ENCODE measurements at regions not wholly inside any gene's neighbourhood (a gene's known extent, or its start where the extent isn't known, plus 50 kb on each side); places are given as distances from the start of the nearest gene placed in this dataset.

GRCh38 chr6:170085475-170086401 lies 205.1 kb downstream of the DLL1 start:
- TF ChIP-seq EZH2 (IDR thresholded peaks at IDR 0.05; ENCODE audit: borderline replicate concordance, low read depth, low read length, poor library complexity, severe bottlenecking): no peak
- TF ChIP-seq CTCF (conservative IDR thresholded peaks at IDR 0.05; ENCODE audit: low read depth, low read length): no peak
- H3K36me3 ChIP-seq (ENCODE audit: insufficient read depth, low read length, poor library complexity, severe bottlenecking): no peaks in the 10 kb centered on the region
- no TSS peak for BruUV-seq (replicated peaks)
- H3K4me3 ChIP-seq (ENCODE audit: low read depth, low read length, poor library complexity, severe bottlenecking): no peak overlapping the region
- H3K9me3 ChIP-seq (ENCODE audit: low read depth, low read length, poor library complexity, severe bottlenecking): no peaks in the 10 kb centered on the region
- intact Hi-C loops (cut with micrococcal nuclease; ENCODE audit: unreplicated experiment): no loop called here
- no peaks in the 10 kb centered on the region for H3K4me1 ChIP-seq (ENCODE audit: insufficient read depth, low read length, poor library complexity, severe bottlenecking)
- no peak overlapping the region for H3K27ac ChIP-seq (ENCODE audit: low read depth, low read length, poor library complexity, severe bottlenecking)
- no peak for DNase-seq (ENCODE audit: low spot score)
- CTCF ChIA-PET: no interaction called here
- POLR2A ChIA-PET (ENCODE audit: low non-redundant PET): no interaction called here
- H3K27me3 ChIP-seq (replicated peaks; ENCODE audit: insufficient read depth, low read depth, low read length, poor library complexity): no peaks in the 10 kb centered on the region

- CTCF ChIA-PET: no interaction called here
- intact Hi-C loops (cut with micrococcal nuclease; ENCODE audit: unreplicated experiment): no loop called here
- Histone ChIP-seq H3K4me3 (ENCODE audit: low read depth, low read length, poor library complexity, severe bottlenecking) (no peak overlapping the region), H3K27me3 (replicated peaks; ENCODE audit: insufficient read depth, low read depth, low read length, poor library complexity) (no peaks in the 10 kb centered on the region), H3K9me3 (ENCODE audit: low read depth, low read length, poor library complexity, severe bottlenecking) (no peaks in the 10 kb centered on the region), H3K4me1 (ENCODE audit: insufficient read depth, low read length, poor library complexity, severe bottlenecking) (no peaks in the 10 kb centered on the region), H3K27ac (ENCODE audit: low read depth, low read length, poor library complexity, severe bottlenecking) (no peak overlapping the region), H3K36me3 (ENCODE audit: insufficient read depth, low read length, poor library complexity, severe bottlenecking) (no peaks in the 10 kb centered on the region)
- POLR2A ChIA-PET (ENCODE audit: low non-redundant PET): no interaction called here
- TF ChIP-seq CTCF (conservative IDR thresholded peaks at IDR 0.05; ENCODE audit: low read depth, low read length): no peak
- TF ChIP-seq EZH2 (IDR thresholded peaks at IDR 0.05; ENCODE audit: borderline replicate concordance, low read depth, low read length, poor library complexity, severe bottlenecking): no peak
- DNase-seq (ENCODE audit: low spot score): no peak
- BruUV-seq (replicated peaks): no TSS peak
Measured at GRCh38 chr6:170084166-170084730, 206.6 kb downstream of the DLL1 start.

GRCh38 chr6:170083236-170084051 lies 207.4 kb downstream of the DLL1 start:
- no peak overlapping the region for H3K4me3 ChIP-seq (ENCODE audit: low read depth, low read length, poor library complexity, severe bottlenecking)
- no peaks in the 10 kb centered on the region for H3K36me3 ChIP-seq (ENCODE audit: insufficient read depth, low read length, poor library complexity, severe bottlenecking)
- no peak overlapping the region for H3K27ac ChIP-seq (ENCODE audit: low read depth, low read length, poor library complexity, severe bottlenecking)
- H3K9me3 ChIP-seq (ENCODE audit: low read depth, low read length, poor library complexity, severe bottlenecking): no peaks in the 10 kb centered on the region
- TF ChIP-seq CTCF (conservative IDR thresholded peaks at IDR 0.05; ENCODE audit: low read depth, low read length) (no peak), EZH2 (IDR thresholded peaks at IDR 0.05; ENCODE audit: borderline replicate concordance, low read depth, low read length, poor library complexity, severe bottlenecking) (no peak)
- no TSS peak for BruUV-seq (replicated peaks)
- POLR2A ChIA-PET (ENCODE audit: low non-redundant PET): no interaction called here
- no peaks in the 10 kb centered on the region for H3K27me3 ChIP-seq (replicated peaks; ENCODE audit: insufficient read depth, low read depth, low read length, poor library complexity)
- CTCF ChIA-PET: no interaction called here
- intact Hi-C loops (cut with micrococcal nuclease; ENCODE audit: unreplicated experiment): no loop called here
- DNase-seq (ENCODE audit: low spot score): no peak
- H3K4me1 ChIP-seq (ENCODE audit: insufficient read depth, low read length, poor library complexity, severe bottlenecking): no peaks in the 10 kb centered on the region
